SK-N-SH treated with all-trans-retinoic acid at 6 μM for 48 hours (cell line): ENCODE measurements at regions not wholly inside any gene's neighbourhood (a gene's known extent, or its start where the extent isn't known, plus 50 kb on each side); places are given as distances from the start of the nearest gene placed in this dataset.

Experiments used
- BACH2 ChIP-seq: fragments of 250-450 bp; sonication (Bioruptor Pico); IDR thresholded peaks from 2 replicates; pipeline ENCODE4 v1.9.0; 2021; ENCODE audit warnings: mild to moderate bottlenecking, borderline replicate concordance
- ESRRG ChIP-seq: fragments of 250-450 bp; sonication (Bioruptor Pico); IDR thresholded peaks from 2 replicates; pipeline ENCODE4 v1.6.1; 2021; ENCODE audit warnings: mild to moderate bottlenecking
- ISL1 ChIP-seq: fragments of 250-450 bp; sonication (Bioruptor Pico); IDR thresholded peaks from 2 replicates; pipeline ENCODE4 v2.1.2; 2022; ENCODE audit warnings: mild to moderate bottlenecking, moderate library complexity
- SNAI2 ChIP-seq: fragments of 250-450 bp; sonication (Bioruptor Pico); IDR thresholded peaks from 2 replicates; pipeline ENCODE4 v1.5.0; 2020; ENCODE audit warnings: mild to moderate bottlenecking, moderate library complexity
- ZC3H10 ChIP-seq: fragments of 250-450 bp; sonication (Bioruptor Pico); IDR thresholded peaks from 2 replicates; pipeline ENCODE4 v1.5.1; 2021; ENCODE audit warnings: mild to moderate bottlenecking, moderate library complexity
- ZFP3 ChIP-seq: fragments of 250-450 bp; sonication (Bioruptor Pico); IDR thresholded peaks from 2 replicates; pipeline ENCODE4 v1.5.0; 2020; ENCODE audit warnings: mild to moderate bottlenecking, moderate library complexity
- ZFP30 ChIP-seq: fragments of 450-650 bp; formaldehyde crosslinking; IDR thresholded peaks from 2 replicates; pipeline ENCODE4 v1.5.0; 2022; ENCODE audit warnings: mild to moderate bottlenecking, moderate library complexity
- ZNF565 ChIP-seq: fragments of 450-650 bp; formaldehyde crosslinking; conservative IDR thresholded peaks from 2 replicates; pipeline ENCODE4 v1.5.0; 2020; ENCODE audit warnings: low read depth, mild to moderate bottlenecking, moderate library complexity
- TF ChIP-seq, protein P1 (sequence below): fragments of 250-450 bp; sonication (Bioruptor Pico); IDR thresholded peaks from 2 replicates; pipeline ENCODE4 v1.8.0; 2020; ENCODE audit warnings: mild to moderate bottlenecking, moderate library complexity, borderline replicate concordance
- TF ChIP-seq, protein P2 (sequence below): fragments of 250-450 bp; sonication (Bioruptor Pico); IDR thresholded peaks from 2 replicates; pipeline ENCODE4 v1.5.1; 2021; ENCODE audit warnings: mild to moderate bottlenecking, moderate library complexity
- TF ChIP-seq, protein P3 (sequence below): fragments of 250-450 bp; sonication (Bioruptor Pico); IDR thresholded peaks from 2 replicates; pipeline ENCODE4 v1.5.1; 2020; ENCODE audit warnings: low read depth, mild to moderate bottlenecking, moderate library complexity

DNA sequence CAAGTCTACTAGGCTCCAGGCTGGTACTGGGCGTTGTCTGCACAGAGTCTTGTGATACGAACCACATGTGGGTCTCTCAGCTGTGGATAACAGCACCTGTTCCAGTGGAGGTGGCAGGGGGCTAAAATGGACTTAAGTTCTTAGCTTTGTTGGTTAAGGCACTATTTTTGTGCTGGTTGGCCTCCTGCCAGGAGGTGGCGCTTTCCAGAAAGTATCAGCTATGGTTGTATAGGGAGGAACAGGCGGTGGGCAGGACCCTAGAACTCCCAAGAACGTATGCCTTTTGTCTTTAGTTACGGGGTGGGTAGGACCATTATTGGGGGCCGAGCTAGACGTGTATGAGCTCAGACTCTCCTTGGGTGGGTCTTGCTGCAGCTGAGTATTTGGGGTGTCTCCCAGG lies 1138.4 kb downstream of the PCDH19 start:
- TF ChIP-seq, protein P1, sequence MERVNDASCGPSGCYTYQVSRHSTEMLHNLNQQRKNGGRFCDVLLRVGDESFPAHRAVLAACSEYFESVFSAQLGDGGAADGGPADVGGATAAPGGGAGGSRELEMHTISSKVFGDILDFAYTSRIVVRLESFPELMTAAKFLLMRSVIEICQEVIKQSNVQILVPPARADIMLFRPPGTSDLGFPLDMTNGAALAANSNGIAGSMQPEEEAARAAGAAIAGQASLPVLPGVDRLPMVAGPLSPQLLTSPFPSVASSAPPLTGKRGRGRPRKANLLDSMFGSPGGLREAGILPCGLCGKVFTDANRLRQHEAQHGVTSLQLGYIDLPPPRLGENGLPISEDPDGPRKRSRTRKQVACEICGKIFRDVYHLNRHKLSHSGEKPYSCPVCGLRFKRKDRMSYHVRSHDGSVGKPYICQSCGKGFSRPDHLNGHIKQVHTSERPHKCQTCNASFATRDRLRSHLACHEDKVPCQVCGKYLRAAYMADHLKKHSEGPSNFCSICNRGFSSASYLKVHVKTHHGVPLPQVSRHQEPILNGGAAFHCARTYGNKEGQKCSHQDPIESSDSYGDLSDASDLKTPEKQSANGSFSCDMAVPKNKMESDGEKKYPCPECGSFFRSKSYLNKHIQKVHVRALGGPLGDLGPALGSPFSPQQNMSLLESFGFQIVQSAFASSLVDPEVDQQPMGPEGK (CRISPR knock-in tag), result no peak
- TF ChIP-seq BACH2 (CRISPR knock-in tag), result no peak
- no peak for TF ChIP-seq ZC3H10 (CRISPR knock-in tag)
- TF ChIP-seq ESRRG, result no peak
- TF ChIP-seq, protein P2, sequence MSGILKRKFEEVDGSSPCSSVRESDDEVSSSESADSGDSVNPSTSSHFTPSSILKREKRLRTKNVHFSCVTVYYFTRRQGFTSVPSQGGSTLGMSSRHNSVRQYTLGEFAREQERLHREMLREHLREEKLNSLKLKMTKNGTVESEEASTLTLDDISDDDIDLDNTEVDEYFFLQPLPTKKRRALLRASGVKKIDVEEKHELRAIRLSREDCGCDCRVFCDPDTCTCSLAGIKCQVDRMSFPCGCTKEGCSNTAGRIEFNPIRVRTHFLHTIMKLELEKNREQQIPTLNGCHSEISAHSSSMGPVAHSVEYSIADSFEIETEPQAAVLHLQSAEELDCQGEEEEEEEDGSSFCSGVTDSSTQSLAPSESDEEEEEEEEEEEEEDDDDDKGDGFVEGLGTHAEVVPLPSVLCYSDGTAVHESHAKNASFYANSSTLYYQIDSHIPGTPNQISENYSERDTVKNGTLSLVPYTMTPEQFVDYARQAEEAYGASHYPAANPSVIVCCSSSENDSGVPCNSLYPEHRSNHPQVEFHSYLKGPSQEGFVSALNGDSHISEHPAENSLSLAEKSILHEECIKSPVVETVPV (CRISPR knock-in tag), result no peak
- TF ChIP-seq ZNF565, result no peak
- no peak for TF ChIP-seq ZFP3 (CRISPR knock-in tag)
- TF ChIP-seq ISL1 (CRISPR knock-in tag), result no peak
- no peak for TF ChIP-seq SNAI2 (CRISPR knock-in tag)
- no peak for TF ChIP-seq ZFP30 (CRISPR knock-in tag)
- TF ChIP-seq, protein P3, sequence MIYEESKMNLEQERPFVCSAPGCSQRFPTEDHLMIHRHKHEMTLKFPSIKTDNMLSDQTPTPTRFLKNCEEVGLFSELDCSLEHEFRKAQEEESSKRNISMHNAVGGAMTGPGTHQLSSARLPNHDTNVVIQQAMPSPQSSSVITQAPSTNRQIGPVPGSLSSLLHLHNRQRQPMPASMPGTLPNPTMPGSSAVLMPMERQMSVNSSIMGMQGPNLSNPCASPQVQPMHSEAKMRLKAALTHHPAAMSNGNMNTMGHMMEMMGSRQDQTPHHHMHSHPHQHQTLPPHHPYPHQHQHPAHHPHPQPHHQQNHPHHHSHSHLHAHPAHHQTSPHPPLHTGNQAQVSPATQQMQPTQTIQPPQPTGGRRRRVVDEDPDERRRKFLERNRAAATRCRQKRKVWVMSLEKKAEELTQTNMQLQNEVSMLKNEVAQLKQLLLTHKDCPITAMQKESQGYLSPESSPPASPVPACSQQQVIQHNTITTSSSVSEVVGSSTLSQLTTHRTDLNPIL (CRISPR knock-in tag), result no peak
